HG03342 (cell line): ENCODE measurements at regions not wholly inside any gene's neighbourhood (a gene's known extent, or its start where the extent isn't known, plus 50 kb on each side); places are given as distances from the start of the nearest gene placed in this dataset.
"Not testable (repeated sequence)": the region's sequence is repeated elsewhere in the genome, so short reads cannot be mapped to it uniquely, and the experiment has no call there.

ENCODE experiments used
- ATAC-seq: cut with Tn5 transposase; IDR thresholded peaks from one replicate; pipeline ENCODE4 v1.9.1; 2021; ENCODE audit warnings: mild to moderate bottlenecking, moderate library complexity; ENCODE audit not compliant: unreplicated experiment

DNA sequence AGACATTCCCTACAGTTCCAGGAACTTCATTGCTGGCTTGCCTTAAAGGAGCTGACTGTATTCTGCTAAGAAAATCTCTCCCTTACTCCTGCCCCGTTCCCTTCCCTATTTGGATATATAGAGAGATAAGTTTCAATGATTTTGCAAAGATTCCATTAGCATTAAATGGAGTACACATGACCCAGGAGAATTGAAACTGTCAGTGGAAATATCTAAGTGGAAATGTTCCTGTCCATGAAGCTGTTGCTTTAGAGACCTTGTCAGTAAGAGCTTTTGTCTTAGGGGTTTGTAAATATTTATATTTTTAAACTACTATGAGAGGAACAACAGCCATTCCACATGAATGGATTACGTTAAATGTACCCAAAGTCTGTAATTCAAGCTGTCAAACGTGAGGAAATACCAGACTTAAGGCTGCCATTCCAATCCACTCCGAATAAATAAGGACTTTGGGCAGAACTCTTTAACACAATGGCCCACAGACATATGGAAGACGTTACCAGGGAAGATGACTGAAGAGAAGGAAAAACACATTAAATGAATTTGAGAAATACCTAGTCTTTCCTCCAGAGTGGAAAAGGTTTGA is 387.1 kb upstream of the PAPPA start:
- ATAC-seq, result no peak

DNA sequence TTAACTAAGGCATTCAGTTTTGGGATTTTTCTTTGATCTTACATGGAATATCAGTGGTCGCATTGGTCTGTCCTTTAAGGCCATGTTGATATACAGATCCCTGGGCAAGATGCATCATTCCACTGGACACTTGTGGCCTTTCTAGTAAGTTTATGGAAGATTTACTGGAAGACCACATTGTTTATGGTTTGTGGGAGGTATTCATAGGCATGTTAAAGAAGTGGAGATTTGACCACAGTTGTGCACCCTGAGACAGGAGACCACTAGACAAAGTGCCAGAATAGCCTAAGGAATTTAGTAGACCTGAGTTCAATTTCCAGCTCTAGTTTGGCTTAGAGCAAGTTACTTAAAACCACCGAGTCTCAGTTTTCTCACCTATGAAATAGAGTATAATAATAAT is 383.1 kb upstream of the PAPPA start:
- ATAC-seq, result no peak

DNA sequence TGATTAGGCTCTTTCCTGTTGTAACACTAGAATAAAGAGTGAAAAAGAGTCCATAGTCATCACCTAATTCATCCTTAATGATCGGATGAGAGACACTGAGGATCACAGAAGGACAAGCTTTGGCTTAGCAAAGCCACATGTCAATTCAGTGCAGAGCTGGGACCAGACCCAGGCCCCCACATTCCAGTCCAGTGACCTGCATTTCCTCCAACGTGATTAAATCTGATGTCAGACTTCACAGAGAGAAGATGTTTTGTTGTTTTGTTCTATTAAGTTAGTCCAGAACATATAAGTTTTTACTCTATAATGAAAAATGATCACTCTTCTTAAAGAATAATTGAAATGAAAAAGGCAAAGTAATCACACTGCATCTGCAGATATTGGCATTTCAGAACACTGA is 377.9 kb upstream of the PAPPA start:
- ATAC-seq, result no peak

DNA sequence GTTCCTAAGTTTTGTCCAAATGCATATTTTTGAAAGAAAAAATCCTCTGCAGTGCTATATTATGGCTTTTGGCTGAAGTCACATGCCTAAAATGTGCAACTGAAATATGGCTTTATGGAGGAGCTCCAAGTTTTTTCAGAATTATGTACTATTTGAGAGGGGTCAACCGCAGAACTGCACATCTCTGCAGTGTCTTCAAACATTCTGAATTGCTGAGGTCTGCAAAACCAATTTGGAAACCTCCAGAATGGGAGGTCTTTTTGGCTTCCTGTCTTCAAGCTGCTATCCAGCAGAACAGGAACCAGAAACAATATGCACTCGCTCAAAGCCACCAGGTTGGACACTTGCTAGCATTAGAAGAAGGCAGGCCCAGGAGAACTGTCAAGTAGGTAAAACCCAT is 376.0 kb upstream of the PAPPA start:
- no peak for ATAC-seq

DNA sequence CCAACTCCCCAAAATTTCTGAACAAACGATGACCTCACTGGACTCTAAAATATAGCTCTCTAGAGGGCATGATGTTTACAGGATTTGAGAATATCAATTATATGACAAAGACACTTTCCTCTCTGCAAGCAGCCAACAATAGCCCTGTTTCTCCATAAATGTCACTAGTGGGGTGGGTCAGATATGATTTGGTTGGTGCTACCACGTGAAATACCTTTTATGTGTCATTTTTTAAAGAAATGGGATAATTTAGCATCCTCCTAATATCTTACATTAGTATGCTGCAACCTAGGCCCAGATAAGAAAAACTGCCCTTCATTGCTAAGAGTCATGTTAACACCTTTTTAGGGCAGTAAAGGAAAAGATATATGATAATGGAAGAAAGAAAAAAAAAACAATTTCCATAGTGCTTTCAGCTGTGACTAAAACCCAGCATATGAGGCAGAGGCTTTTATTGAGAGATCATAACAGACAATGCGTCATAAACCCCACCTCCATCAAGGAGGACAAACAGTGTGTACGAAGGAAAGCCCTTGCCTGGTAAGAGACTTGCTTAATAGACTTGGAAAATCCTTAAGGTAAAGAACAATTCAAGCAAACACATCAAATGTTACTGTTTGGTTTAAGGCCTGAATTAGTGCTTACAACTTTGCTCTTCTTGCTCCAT is 372.4 kb upstream of the PAPPA start:
- ATAC-seq, result no peak

DNA sequence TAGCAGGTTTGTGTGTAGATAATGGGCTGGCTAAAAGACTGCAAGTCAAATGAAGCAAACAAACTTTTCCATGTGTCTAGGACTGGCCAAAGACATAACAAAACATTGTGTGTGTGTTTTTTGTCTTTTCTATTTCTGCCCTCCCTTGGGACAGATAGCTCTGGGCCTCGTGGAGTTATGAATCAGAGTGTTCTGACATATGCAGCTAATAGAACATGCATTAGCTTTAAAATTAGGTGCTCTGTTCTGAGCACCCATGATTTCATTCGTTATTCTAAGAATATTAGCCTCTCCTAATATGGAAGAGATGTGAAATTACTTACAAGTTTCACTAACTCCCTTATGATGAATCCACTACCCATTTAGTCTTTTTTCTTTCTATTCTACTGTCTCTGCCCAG is 367.3 kb upstream of the PAPPA start:
- ATAC-seq, result no peak

DNA sequence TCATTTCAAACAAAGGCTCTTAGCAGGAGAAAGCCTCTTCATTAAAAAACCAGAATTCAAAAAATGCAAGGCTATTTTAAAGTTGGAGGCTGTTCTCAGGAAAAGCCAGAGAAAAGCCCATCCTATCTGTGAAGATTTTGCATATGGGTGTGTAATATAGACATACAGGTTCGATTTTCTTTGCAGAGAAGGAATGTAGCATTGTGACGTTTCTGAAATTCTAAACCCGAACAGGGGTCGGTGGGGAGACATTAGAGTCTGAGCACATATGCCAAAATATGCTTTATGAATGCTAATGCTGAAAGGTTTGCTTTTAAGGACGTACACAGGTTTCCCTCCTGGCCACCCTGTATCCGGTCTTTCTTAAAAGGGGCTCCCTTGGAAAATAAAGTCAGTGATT is 363.1 kb upstream of the PAPPA start:
- no peak for ATAC-seq

DNA sequence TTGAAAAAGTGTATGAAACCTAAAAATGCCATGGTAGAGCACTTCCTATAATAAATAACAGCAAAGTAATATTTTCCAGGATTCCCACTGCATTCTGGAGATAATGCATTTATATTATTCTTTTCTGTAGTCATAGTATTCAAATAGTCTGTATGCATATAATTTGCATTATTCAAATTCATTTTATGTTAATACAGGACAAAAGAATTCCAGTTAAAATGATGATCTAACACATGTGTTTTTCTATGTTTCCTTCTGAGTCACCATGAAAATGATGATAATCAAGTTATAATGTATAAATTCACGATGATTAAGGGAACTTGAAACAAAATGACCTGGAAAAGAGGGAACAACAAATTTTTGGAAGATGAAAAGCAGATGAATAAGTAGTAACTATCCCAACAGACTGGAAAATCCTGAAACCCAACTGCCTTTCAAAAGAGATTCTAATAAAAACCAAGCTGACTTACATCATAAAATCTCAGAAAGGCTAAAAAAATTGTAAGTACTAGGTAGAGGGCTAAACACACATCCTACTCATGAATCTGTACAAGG is 358.6 kb upstream of the PAPPA start:
- no peak for ATAC-seq

DNA sequence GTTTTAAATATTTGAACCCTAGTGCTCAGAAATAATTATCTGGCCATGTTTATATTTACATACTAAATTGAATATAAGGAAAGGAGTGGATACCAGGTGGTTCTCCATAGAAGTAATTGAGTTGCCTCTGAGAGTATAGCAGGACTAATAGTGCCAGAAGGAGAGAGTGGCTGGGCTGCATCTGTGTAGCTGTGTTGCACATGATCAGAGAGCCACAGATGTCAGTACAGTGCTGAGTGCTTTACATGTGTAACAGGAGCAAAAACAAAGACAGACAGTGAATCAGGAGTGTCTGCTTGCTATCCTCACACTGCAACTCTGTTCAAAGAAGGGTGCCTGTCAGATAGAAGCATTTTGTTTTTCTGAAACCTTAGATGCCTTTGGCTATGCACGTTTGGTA is 353.9 kb upstream of the PAPPA start:
- ATAC-seq, result no peak

DNA sequence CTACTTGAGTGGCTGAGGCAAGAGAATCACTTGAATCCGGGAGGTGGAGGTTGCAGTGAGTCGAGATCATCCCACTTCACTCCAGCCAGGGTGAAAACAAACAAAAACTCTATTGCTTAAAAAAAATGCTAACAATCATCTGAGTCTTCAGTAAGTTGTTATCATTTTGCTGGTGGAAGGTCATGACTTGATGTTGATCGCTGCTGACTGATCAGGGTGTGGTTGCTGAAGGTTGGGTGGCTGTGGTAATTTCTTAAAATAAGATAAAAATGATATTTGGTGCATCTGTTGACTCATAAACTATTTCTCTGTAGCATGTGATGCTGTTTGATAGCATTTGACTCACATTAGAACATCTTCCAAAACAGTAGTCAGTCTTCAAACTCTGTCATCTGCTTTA is 349.4 kb upstream of the PAPPA start:
- no peak for ATAC-seq

DNA sequence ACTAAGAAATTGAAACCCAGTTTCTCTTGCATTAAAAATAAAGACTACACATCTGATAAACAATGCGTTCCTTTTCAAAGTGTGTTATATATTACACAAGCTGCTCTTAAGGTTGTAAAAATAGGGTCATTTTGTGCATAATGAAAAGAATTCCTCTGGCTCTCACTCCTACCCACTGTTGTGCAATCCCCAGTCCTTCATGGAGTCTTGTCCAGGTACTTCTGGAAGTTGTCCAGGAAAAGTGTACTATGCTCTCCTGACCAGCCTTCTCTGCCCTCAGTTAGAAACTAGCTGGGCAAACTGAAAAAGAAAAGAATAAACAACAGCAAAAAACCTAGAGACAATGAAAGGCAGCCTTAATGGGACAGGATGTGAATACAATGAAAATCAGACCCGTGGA is 345.5 kb upstream of the PAPPA start:
- no peak for ATAC-seq

DNA sequence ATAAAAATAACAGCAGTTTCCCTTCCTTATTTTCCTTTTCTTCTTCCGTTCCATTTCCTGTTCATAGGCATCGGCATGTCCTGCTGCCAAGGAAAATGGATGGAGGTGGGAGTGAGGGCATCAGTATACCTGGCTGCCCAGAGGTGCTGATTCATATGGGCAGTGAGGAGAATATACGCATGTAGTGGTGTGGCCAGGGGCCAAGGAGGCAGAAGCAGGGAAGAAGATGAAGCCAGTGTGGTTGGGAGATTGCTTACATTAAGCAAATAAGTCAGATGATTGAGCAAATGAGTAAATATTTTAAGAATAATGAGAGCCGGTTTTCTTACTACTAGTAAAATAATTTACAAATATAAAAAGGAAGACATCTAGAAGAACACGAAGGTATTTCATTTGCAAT is 344.9 kb upstream of the PAPPA start:
- no peak for ATAC-seq

DNA sequence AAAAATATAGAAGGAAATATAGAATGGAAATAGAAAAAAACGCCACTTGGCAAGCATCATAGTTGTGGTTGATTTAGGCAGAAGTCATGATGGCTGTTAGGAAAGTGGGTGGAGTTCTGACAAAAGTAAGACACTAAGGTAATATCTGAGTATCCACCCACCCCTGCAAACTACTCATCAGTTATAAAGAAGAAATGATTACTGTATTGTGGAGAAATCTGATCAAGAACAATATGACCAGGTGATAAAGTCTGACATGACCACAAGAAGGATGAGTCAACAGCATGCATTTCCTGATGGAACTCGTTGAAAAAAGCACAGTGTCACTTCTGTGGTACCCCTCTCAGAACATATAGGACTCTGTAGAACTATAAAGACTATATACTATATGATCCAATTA is 343.4 kb upstream of the PAPPA start:
- no peak for ATAC-seq

DNA sequence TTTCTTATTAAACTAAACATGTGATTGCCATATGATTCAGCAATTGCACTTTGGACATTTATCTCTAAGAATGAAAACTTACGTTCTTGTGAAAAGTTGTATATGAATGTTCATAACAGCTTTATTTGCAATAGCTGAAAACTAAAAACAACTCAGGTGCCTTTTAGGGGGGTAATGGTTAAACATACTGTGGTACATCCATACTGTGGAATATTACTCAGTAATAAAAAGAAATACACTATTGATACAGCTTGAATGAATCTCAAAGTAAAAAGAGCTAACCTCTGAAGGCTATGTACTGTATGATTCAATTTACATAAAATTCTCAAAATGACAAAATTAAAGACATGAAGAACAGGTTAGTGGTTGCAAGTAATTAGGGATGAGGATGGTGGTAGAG is 339.5 kb upstream of the PAPPA start:
- no peak for ATAC-seq

DNA sequence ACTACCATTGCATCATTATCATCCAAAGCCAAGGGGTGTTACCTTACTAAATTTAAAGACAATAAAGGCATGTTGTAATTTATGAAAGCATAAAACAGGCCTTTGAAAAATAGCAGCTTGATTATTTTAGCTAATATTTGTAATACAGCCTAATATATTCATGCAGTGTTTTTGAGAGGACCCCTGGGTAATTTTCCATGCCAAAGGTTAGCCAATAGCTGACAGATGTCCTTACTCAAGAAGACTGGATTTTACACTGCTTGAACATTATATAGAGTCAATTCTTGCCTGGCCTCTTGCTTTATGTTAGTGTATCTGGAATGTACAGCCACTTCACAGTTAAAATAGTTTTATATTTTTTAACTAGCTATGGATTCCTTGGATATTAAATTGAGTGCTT is 337.8 kb upstream of the PAPPA start:
- ATAC-seq, result no peak

DNA sequence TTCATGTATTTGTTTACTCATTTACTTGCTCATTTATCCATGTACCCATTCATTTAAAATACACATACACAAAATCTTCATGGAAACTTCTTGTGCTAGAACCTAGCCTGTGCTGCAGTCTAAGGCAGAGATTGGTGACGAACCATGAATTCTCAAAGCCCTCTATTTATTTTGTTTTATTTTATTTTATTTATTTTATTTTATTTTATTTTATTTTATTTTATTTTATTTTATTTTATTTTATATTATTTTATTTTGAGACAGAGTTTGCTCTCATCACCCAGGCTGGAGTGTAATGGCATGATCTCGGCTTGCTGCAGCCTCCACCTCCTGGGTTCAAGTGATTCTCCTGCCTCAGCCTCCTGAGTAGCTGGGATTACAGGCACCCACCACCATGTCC is 334.9 kb upstream of the PAPPA start:
- not testable (repeated sequence) for ATAC-seq

DNA sequence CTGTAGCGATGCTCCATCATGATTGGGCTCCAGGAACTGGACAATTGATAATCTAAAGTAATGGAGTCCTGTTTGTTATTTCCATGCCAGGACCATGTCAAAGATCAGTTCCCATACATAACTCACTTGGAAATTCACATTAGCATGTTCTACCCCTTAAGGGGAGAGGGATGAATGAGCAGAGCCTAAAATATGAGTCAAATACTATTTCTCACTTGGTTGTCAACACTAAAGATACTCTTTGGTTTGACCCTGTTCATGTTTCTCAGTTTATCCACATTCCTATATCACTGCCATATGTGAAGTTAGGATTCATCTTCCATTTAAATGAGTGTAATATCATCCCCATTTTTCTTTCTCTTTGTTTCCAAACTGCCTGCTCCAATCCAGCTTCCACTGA is 321.6 kb upstream of the PAPPA start:
- no peak for ATAC-seq

DNA sequence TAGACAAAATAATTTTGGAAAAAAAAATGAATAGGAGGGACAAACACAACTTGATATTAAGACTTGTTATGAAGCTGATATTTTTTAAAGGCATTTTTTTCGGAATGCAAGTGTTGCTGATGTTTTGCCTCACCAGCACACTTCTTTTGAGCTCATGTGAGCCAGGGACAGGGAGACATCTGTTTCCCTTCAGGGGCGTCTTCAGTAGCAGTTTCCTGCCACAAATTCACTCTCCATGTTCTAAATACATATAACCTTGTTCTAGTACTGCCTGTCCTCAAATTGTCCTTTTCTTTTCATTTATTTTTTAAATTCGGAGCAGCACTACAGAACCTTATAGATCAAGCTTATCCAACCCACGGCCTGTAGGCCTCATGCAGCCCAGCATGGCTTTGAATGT is 316.0 kb upstream of the PAPPA start:
- ATAC-seq, result no peak

DNA sequence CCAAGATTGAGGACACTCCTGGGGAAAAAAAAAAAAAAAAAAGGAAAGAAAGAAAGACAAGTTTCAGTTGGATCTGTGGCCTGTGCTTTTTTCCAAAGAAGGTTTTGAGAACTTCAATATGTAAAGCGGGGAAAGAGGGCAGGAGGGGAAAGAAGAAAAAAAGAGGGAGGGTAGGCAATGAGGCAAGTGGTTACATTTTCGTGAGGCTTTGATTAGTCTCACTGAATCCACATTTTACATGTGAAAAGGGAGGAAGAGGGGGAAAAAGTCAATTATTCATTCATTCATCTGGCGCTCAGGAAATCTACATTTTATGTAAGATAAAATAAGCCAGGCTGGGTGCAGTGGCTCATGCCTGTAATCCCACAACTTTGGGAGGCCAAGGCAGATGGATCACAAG is 315.2 kb upstream of the PAPPA start:
- ATAC-seq, result no peak

DNA sequence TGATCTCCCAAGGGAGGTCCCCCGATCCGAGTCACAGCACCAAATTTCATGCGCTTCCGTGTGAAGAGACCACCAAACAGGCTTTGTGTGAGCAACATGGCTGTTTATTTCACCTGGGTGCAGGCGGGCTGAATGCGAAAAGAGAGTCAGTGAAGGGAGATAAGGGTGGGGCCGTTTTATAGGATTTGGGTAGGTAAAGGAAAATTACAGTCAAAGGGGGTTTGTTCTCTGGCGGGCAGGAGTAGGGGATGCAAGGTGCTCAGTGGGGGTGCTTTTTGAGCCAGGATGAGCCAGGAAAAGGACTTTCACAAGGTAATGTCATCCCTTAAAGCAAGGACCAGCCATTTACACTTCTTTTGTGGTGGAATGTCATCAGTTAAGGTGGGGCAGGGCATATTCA is 309.2 kb upstream of the PAPPA start:
- not testable (repeated sequence) for ATAC-seq

DNA sequence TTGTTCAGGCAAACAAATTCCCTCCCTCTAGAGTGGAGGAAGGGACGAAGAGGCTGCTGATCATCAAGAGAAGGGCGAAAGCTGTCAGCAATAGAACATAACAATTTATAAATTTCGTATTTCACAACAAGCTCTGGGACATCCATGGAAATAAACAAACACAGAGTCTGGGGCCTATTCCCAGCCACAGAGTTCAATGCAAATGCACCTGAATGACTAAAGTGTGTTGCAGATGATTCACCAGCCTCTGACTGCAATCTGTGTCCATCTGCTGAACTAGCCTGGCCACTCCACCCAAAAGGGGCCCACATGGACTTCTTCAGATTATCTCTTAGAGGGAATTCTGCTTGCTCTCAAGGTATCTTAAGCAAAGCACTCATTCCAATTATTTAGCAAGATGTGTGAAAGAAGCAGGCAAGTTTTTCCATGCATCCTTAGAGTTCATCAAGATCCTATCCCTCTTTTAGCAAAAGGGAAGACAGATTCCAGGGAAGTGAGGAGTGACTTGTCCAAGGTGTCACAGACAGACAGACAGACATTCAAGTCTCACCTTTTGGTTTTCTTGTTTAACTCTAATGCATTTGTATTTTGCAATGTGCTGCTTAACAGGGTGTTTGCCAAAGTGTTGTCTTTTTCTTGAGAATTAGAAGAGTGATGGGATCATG is 307.8 kb upstream of the PAPPA start:
- no peak for ATAC-seq

DNA sequence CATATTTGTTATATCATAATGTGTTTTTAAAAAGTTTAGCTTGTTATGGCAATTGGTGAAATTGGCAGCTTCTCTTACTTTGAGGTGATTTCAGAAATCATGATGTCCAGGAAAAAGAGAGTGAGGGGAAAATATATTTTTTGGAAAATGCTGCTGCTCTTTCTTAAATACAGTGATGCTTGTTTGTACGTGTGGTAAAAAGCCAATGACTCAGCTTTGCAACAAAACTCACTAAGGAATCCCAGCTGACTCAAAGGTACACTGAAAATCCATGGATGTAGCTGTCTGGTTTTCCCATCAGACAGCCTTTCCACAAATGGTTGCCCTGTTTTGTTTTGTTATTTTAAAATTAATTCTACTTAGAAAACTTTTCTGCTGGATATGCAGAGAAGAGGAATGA is 306.4 kb upstream of the PAPPA start:
- ATAC-seq, result no peak
